HG02970 (cell line): ENCODE measurements at regions not wholly inside any gene's neighbourhood (a gene's known extent, or its start where the extent isn't known, plus 50 kb on each side); places are given as distances from the start of the nearest gene placed in this dataset.

Experiments
- ATAC-seq: cut with Tn5 transposase; IDR thresholded peaks from one replicate; pipeline ENCODE4 v1.9.1; 2021; ENCODE audit warnings: mild to moderate bottlenecking, moderate library complexity, moderate number of reproducible peaks; ENCODE audit not compliant: unreplicated experiment, low FRiP score

DNA sequence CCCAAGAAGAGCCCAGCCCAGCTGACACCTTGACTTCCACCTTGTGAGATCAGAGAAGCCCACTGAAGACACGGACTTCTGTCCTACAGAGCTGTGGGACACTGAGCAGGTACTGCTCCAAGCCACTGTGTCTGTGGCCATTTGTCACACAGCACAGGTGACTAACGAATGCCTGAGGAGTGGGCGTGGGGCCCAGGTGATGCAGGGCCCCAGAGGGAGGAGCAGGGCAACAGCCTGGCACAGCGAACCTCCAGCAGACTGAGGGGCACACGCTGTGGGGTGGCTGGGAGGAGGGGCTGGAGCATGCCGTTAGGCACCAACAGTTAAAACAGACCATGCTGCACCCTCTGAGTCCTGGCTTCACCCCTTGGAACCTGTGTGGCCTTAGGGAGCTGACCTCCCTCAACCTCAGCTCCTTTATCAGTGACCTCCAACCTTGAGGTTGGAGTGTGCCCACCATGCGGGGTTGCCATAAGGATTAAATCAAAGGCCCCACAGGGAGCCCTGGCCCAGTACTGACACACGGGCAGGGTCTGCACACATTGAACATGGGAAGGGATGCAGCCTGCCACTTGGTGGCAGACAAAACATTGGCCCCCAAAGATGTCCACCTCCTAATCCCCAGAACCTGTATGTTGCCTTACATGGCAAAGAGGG, 119.9 kb upstream of the CST7 start:
- ATAC-seq = no peak

DNA sequence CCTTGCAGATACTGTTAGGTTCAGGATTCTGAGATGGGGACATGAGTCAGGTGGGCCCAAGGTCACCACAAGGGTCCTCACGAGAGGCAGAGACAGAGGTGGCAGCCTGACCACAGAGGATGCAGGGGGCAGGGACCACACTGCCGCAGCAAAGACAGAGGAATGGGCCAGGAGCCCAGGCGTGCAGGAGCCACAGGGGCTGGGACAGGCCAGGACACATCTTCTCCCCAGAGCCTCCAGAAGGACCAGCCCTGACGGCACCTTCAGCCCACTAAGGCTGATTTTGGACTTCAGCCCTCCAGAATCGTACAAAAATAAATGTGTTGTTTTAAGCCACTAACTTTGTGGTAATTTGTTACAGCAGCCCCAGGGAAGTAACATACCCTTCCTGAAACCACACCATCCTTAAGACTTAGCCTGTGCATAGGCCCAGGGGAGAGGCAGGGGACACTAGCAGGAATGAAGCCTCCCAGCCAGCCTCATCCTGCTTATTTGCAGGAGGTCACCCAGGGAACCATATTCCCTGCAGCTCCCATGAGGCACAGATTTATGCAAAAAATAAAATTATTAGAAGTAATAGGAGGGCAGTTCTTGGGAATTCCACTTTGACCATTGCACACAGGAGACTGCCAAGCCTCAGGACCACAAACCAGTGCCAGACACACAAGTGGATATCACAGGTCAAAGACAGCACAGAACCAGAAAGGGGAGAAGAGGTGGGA, 119.3 kb upstream of the CST7 start:
- ATAC-seq = no peak

DNA sequence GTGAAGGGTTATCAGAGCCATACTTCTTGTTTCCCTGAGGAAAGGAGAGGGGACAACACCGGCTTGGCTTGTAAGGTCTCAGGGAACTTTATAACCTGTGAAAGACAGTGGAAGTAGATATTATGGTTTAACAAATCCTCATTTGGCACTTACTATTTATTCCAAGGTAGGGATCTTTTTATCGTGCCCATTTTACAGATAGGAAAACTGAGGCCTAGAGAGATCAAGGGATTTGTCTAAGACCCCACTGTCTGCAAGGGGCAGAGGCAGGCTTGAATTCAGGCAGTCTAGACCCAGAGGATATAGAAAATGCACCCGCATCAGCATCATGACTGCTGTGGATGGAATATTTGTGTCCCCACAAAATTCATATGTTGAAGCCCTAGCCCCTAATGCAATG, 118.4 kb upstream of the CST7 start:
- ATAC-seq = no peak

DNA sequence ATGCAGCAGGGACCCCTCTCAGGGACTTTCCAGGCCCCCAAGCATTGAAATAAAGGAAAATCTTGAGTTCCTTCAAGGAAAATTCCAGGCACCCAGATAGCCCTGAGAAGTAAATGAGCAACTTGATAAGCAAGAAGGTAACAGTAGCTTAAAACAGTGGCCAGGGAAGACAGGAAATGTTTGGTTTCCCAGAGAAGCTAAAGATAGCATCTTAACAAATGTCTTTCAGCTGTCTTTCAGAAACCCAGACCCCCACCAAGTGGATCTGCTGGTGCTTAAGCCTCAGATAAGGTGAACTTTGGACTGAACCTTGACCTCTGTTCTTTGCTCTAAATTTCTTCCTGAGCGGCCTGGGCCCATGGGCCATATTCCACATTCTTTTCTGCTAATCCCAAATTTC, 117.8 kb upstream of the CST7 start:
- no peak for ATAC-seq

DNA sequence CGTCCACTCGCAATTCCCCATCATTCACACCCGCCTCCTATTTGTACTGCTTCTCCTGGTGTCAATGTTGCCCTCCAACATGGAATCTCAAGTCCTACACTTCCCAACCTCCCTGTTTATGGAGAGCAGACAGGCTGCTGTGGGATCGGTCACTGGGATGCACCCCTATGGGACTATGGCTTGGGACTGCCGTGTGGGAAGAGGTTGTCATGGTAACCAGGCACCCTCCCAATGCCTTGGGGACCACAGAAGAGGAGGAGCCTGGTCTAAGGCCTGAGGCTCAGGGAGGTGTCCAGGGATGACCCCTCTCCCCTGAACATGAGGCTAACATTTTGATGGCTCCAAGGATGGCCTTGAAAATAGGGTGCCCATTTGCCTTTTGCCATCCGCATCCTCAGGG, 116.6 kb upstream of the CST7 start:
- no peak for ATAC-seq

DNA sequence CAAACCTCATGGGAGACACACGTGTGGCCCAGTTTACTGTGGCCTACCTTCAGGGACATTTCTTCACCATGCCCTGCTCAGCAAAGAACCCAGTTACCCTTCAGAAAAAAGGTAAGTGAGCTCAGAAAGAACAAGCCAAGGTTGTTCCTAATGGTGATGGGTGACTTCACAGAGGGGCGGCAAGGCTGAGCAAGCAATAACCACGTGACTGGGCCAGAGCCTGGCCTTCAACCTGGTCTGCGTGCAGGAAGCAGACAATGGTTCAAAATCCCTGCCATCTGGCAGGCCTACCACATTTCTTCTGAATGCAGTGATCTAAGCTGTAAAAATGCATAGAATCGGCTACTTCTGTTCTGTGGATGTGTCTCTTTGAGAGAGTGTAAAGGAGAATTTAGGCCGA, 115.5 kb upstream of the CST7 start:
- no peak for ATAC-seq

DNA sequence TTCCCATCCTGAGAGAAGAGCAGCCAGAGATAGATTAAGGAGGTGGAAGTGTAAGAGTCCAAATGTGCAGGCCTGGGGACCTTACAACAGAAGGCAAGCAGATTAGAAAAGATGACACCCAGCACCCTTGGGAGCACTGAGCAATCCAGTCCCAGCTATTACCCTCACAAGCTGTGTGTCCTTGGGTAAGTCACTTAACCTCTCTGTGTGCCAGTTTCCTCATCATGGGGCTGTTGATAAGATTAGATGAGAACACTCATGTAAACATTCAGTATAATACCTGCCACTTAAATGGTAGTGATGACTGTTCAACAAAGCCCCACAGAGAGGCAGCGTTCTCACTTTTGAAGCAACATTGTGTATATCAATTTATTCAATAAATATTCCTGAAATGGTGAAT, 114.8 kb upstream of the CST7 start:
- no peak for ATAC-seq

DNA sequence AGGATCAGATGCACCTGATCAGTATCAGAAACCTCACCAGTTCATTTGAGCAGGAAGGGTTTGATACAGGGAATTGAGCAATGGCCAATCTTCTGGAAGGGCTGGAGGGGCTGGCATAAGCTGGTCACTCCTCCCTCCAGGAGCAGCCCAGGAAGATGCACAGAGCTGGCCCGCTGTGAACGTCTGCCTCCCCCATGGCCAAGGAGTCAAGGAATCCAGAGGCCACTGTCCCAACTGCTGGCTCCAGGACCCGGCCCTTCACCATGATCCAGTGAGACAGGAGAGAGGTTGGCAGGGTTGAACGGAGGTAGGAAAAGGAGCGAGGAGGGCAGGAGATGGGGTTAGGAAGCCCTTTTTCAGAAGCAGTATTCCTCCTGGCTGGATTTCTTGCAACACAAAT, 113.9 kb upstream of the CST7 start:
- ATAC-seq = no peak

DNA sequence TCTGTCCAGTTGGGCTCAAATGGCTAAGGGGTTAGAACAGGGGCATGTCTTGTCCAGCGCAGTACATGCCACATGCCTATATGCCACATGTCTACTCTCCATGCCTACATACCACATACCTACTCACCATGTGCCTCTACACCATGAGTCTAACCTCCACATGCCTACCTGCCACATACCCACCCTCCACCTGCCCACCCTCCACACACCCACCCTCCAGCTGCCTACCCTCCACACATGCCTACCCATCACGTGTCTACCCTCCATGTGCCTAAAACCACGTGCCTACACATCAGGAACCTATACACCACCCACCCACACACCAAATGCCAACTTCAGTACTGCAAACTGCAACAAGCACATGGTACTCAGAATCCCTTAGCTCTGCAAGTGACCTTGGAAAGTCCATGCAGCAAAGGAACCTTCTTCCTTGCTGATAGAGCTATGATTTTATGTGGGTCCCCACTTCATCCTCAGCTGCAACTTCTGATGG, 113.0 kb upstream of the CST7 start:
- ATAC-seq = no peak

DNA sequence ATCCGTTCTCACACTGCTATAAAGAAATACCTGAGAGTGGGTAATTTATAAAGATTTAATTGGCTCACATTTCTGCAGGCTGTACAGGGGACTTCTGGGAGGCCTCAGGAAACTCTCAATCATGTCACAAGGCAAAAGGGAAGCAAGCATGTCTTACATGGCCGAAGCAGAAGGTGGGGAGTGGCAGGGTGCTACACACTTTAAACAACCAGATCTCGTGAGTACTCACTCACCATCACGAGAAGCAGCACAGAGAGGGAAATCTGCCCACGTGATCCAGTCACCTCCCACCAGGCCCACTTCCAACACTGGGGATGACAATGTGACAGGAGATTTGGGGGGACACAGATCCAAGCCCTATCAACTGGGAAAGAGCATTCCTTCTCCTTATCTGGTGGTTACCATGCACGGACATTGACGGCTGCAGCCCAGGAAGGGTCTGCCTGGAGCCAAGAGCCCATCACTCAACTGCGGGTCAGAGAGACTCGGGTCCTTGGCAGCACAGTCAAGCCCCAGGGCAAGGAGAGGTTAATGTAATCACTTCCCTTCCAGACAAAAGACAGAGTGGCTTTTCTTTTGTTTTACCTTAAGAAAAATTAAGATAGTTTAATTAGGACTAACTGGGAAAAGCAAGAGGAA, 112.3 kb upstream of the CST7 start:
- no peak for ATAC-seq

DNA sequence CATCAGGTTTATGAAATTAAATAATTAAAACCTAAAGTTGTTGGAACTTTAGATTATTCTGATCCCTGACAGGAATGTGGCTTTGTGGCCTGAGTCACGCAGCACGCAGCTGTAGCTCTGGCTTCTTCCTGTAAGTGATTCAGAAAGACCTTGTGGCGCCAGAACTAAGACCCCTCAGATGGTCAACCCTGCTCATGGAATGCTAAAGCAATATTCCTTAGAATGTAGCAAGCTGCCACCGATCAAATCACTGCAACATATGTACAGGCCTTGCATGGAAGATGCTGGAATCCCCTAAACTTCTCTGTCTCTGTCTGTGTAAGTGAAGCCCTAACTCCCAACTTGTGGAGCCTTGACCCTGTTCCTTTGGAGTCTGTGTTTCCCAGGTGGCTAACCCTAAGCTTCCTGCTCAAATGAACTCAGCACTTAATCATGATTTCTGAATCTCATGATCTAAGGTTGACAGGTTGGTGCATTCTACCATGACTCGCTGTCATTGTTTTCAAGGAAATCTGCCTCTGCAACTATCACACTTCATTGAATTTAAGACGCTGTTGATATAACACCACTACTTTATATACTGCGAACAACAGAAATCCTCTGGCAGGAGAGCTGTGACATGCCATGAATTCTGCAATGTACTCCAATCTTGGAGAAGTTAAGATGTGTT, 111.2 kb upstream of the CST7 start:
- no peak for ATAC-seq

DNA sequence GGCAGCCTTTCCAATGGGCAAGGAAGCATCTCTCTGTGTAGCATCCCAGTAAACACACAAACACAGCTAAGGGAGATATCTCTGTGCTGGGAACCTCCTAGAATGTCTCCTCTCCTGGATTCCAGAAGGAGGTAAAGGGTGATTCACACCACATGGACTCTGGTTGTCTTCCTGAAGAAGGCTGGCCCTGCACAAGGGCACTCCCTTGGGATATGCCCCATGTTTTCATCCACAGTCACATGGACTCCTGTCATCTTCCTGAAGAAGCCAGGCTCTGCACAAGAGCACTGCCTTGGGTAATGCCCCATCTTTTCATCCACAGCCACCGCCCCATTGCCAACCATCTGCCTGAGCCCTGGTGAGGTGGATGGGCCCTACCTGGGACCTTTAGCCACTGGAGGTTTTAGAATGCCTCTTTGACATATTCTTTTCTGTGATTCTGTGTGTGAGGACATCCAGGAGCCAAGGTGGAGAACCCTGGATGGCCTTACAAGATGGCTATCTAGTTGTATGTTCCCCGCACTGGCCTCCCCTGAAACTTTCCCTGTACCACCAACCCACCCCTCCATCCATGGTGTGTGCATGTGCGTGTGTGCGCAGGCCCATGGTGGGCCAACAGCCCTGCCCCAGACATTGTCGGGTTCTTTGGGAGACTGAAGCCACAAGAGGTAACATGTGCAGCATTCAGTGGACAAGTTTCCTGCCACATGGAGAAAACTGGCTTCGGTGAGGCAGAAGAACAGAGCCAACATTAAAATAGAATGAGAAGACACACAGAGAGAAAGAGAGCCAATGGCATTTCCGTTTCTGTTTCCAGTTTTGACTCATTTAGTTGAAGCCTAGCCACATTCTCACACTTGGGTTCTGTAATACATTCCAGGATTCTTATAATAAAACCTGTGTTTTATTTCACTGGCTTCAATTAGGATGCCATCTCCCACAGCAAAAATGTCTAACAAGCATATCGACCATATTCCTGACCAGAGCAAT, 110.2 kb upstream of the CST7 start:
- no peak for ATAC-seq

DNA sequence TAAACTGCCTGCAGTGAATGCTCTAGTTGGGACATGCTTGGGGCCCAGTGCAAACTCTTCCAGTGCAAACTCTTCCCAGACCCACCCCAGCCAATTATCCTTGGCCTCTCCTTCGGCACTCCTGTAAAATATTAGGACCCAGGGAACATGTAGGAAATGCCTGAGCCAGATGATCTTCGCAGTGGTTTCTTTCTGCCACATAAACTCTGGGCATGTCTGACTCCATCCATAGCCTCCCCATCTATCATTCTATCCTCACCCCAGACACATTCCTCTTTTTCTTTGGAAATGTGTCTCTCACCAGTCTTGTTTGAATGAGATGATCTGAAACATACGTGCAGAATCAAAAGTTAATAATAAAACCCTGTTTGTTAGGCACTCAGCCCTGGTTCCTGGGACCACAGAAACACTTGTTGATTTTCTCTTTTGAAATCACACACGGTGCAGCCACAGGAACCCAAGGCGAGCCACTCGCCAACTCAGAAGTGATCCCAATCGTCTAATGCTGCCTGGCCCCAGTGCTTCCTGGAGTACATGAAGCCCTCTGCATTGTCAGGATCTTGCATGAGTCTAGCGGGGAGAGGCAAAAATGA, 108.9 kb upstream of the CST7 start:
- ATAC-seq = no peak

DNA sequence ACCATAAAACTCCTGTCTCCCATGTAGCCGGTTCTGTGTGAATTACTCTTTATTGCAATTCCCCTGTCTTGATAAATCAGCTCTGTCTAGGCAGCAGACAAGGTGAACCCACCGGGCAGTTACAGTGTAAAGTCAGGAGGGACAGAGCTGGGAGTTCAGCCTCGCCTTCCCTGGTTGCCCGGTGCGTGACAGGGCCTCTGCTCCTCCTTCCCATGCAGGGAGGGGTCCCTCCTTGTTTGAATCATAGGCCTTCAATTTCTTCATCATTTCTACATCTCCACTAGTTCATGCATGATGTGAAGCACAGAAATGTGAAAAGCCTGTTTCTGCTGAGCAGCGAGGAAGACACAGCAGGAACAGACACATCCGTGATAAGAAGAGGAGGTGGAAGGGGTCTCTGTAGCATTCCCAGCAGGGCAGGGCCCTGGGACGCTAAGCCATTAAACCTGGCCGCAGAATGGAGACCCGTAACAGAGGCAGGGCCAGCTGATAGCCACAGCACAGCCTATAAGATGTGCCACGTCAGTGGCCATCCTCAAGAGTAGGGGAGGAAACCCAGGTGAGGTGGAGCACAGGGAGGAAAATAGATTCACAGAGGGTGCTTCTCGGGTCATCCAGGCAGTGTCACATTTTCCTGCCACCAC, 106.7 kb upstream of the CST7 start:
- no peak for ATAC-seq

DNA sequence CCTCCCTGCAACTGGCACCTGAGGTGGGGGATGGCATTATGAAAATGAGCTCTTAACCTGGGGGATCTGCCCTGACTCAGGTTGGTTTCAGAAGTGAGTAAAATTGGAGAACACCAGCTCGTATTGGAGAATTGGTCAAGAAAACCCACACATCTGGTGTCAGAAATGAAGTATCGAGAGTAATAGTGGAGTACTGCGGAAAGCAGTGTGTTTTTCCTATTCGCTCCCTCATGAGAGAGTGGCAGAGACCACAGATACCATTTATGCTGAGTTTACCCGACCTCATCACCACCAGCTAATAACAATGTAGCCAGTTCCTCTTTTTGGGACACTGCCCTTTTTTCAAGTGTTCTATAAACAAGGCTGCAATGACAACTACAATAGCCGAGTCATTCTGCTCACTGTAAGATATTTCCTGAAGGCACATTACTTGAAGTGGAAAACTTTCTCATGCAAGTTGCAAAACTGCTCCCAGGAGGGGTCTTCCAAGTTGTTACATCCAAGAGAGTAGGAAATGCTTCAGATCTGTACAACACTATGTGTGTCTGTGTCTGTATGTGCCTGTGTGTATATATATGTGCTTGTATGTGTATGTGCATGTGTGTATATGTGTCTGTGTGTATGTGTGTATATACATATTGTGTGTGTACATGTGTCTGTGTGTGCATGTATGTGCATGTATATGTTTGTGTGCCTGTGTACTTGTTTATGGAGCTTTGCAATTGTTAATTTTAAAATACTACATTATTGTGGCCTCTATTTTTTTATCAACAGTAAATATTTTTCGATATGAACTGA, 106.0 kb upstream of the CST7 start:
- ATAC-seq = peak; percentile 88

DNA sequence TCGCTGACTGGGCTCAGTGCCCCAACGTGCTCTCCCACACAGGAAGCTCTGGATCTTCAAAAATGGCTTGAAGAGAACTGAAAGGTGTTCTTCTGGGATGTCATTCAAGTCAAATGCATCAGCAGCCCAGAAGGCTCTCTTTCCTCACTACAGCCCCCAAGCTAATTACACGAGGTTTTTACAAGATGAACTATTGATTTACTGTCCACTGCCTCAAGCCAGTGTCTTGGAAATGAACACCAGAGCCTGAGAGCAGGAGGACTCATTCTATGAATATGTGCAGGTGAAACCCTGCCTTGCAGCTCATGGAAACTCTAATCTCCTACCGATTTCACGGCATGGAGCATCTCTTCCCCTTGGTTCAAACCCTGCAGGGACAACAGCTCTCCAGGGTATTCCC, 98.9 kb upstream of the CST7 start:
- ATAC-seq = no peak

DNA sequence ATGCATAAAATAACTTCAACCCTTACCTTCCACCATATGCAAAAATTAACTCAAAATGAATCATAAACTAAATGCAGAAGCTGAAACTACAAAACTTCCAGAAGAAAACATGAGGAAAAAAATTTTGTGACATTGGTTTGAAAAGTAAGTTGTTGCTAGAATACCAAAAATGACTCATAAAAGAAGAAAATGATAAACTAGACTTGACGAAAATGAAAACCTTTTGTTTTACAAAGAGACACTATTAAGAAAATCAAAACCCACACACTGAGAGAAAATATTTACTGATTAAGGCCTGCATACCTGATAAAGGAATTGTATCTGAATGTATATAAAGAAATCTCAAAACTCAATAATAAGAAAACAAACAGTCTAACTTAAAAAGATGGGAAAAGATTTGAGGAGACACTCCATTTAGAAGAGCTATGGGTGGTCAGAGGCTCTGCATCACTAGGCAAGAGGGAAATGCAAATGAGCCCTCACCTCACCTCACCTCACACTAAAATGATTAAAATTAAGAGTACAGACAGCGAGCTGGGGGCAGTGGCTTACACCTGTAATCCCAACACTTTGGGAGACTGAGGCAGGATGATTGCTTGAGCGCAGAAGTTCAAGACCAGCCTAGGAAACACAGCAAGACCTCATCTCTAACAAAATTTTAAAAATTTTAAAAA, 97.6 kb upstream of the CST7 start:
- no peak for ATAC-seq

DNA sequence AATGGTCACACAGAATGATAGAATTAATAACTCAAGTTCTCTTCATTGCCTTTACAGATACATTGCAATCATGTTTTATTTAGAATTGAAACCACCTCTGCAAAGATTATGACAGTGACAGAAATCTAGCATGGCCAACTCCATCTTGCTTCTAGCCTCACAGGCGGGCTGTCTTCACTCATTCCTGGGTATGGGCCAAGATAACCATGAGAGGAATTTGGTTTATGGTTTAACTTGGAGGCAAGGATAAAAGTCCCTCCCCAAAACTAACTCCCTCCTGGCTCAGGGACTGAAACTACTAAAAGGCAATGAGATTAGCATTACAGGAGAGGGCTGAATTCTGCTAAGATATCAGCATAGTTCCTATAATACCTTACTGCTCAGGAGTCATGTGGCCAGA, 95.2 kb upstream of the CST7 start:
- ATAC-seq = no peak
